ENCODE measurements at regions not wholly inside any gene's neighbourhood (a gene's known extent, or its start where the extent isn't known, plus 50 kb on each side); places are given as distances from the start of the nearest gene placed in this dataset.

DNA sequence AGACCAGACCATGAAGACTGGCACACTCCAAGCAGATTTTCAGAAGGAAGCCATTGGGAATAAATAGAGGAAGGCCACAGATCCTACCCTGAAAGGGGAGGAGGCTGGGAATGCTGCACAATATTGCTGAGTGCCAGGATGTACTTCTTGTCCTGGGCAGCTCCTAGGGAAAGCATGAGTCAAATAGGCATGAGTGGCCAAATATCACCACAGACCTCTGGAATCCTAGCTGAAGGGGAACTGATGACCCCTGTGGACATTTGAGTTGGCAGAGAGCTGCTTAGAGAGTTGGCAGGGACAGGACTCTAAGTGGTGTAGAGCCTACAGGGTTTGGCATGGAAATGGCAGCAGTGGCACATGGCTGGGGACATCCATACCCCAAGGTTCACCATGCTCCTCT, 234.3 kb upstream of the TRPC4 start:
- H2BK20ac ChIP-seq (ENCODE audit: low read depth, low read length, poor library complexity, severe bottlenecking) = no peak overlapping the region
- no peak overlapping the region for H3K56ac ChIP-seq (ENCODE audit: insufficient read length, low read depth, low read length)
- no peaks in the 10 kb centered on the region for H3K27me3 Mint-ChIP-seq (ENCODE audit: low read depth)
- H2BK120ac ChIP-seq (ENCODE audit: low read depth, low read length, poor library complexity, severe bottlenecking) = no peak overlapping the region
- H3K27ac ChIP-seq (ENCODE audit: insufficient read length, low read depth, low read length) = no peak overlapping the region
- no peaks in the 10 kb centered on the region for H3K36me3 Mint-ChIP-seq (ENCODE audit: insufficient read depth in 1 of 3, low read depth in 3 of 3)
- H3K4me2 ChIP-seq (ENCODE audit: insufficient read depth, insufficient read length, low read length) = no peak overlapping the region
- no peaks in the 10 kb centered on the region for H3K4me1 ChIP-seq (ENCODE audit: insufficient read depth, low read length)
- no peak overlapping the region for H4K91ac ChIP-seq (ENCODE audit: insufficient read length, low read depth, low read length)
- no peaks in the 10 kb centered on the region for H3K9me3 Mint-ChIP-seq
- no peak overlapping the region for H4K8ac ChIP-seq (replicated peaks; ENCODE audit: insufficient read length, low read depth, low read length)
- H2BK12ac ChIP-seq (ENCODE audit: insufficient read length, low read depth, low read length) = no peak overlapping the region
- H2BK5ac ChIP-seq (ENCODE audit: insufficient read length, low read length) = no peak overlapping the region
- H2AFZ ChIP-seq (ENCODE audit: low read length) = no peak overlapping the region
- no peak overlapping the region for H3K4me3 Mint-ChIP-seq
- H3K18ac ChIP-seq (ENCODE audit: insufficient read length, low read depth, low read length) = no peak overlapping the region
- no peak overlapping the region for H2AK5ac ChIP-seq (ENCODE audit: insufficient read length, low read length)
- H3K27me3 ChIP-seq (ENCODE audit: insufficient read depth, low read length) = no peaks in the 10 kb centered on the region
- no peaks in the 10 kb centered on the region for H3K79me1 ChIP-seq (ENCODE audit: insufficient read depth, low read depth, low read length, poor library complexity, severe bottlenecking)
- no peaks in the 10 kb centered on the region for H4K20me1 ChIP-seq (ENCODE audit: control insufficient read depth, insufficient read depth, insufficient read length)
- H3K4me1 Mint-ChIP-seq = no peaks in the 10 kb centered on the region
- H4K5ac ChIP-seq (ENCODE audit: insufficient read length, low read depth, low read length) = no peak overlapping the region
- no peaks in the 10 kb centered on the region for H3K79me2 ChIP-seq (ENCODE audit: insufficient read depth, low read length)
- no peak overlapping the region for H3K9ac ChIP-seq (ENCODE audit: extremely low read depth, insufficient read length, low read length)
- no peak for DNase-seq
- H3K14ac ChIP-seq (ENCODE audit: insufficient read depth, low read length) = no peak overlapping the region
- H3T11ph ChIP-seq (ENCODE audit: low read length) = no peak overlapping the region
- H3K23ac ChIP-seq (ENCODE audit: insufficient read length, low read depth, low read length) = no peak overlapping the region
- TF ChIP-seq, protein P1, sequence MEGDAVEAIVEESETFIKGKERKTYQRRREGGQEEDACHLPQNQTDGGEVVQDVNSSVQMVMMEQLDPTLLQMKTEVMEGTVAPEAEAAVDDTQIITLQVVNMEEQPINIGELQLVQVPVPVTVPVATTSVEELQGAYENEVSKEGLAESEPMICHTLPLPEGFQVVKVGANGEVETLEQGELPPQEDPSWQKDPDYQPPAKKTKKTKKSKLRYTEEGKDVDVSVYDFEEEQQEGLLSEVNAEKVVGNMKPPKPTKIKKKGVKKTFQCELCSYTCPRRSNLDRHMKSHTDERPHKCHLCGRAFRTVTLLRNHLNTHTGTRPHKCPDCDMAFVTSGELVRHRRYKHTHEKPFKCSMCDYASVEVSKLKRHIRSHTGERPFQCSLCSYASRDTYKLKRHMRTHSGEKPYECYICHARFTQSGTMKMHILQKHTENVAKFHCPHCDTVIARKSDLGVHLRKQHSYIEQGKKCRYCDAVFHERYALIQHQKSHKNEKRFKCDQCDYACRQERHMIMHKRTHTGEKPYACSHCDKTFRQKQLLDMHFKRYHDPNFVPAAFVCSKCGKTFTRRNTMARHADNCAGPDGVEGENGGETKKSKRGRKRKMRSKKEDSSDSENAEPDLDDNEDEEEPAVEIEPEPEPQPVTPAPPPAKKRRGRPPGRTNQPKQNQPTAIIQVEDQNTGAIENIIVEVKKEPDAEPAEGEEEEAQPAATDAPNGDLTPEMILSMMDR (conservative IDR thresholded peaks at IDR 0.05) = no peak
- no peaks in the 10 kb centered on the region for H3K9me3 ChIP-seq (ENCODE audit: control insufficient read depth, low read depth, low read length)
- H3K4ac ChIP-seq (ENCODE audit: low read depth, low read length) = no peak overlapping the region
- H3K23me2 ChIP-seq (ENCODE audit: insufficient read length, low read depth, low read length, poor library complexity, severe bottlenecking) = no peaks in the 10 kb centered on the region
- no peak overlapping the region for H2BK15ac ChIP-seq (ENCODE audit: low read depth, low read length)
- no peak overlapping the region for H3K27ac Mint-ChIP-seq

Measured in H9 (cell line).